Peyer's patch (tissue), 4 donors: ENCODE measurements at regions not wholly inside any gene's neighbourhood (a gene's known extent, or its start where the extent isn't known, plus 50 kb on each side); places are given as distances from the start of the nearest gene placed in this dataset.

Source experiments
- POLR2A ChIP-seq, 2 donors: fragments of 450-650 bp; IDR thresholded peaks; one replicate each; pipeline ENCODE4 v1.5.1; 2017; ENCODE audit warnings: antibody characterized with exemption in 2 of 2, mild to moderate bottlenecking in 2 of 2, moderate library complexity in 2 of 2
- TF ChIP-seq, protein P1 (sequence below), 6 experiments: fragments of 450-650 bp in 4 of 6; fragments of 200-600 bp in 2 of 6; sonication (generic) in 1 of 6; IDR thresholded peaks; one replicate each; pipeline ENCODE4 v1.5.1; 2017 to 2019; ENCODE audit warnings: antibody characterized with exemption in 6 of 6, mild to moderate bottlenecking in 3 of 6, moderate library complexity in 1 of 6

DNA sequence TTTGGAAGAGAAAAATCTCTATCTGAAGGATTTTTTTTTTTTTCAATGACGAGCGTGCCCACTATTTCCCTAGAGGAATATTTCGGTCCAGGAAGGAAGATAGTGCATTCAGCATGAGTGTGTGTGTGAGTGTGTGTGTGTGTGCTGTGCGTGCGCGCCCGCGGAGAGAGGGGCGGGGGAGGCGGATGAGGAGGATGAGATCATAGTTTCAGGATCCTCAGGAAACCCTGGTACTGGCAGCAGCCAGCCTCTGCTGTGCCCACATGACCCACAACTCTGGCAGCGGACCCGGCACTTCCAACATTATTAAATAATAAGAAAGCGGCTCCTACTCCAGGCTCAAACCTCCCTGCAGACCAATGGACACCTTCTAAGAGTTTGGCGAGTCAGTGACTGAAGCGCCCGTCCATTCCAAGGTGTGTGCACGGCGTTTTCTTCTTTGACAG lies 217.0 kb upstream of the DTNA start:
- TF ChIP-seq POLR2A (IDR thresholded peaks at IDR 0.05) = no peak
- TF ChIP-seq, protein P1, sequence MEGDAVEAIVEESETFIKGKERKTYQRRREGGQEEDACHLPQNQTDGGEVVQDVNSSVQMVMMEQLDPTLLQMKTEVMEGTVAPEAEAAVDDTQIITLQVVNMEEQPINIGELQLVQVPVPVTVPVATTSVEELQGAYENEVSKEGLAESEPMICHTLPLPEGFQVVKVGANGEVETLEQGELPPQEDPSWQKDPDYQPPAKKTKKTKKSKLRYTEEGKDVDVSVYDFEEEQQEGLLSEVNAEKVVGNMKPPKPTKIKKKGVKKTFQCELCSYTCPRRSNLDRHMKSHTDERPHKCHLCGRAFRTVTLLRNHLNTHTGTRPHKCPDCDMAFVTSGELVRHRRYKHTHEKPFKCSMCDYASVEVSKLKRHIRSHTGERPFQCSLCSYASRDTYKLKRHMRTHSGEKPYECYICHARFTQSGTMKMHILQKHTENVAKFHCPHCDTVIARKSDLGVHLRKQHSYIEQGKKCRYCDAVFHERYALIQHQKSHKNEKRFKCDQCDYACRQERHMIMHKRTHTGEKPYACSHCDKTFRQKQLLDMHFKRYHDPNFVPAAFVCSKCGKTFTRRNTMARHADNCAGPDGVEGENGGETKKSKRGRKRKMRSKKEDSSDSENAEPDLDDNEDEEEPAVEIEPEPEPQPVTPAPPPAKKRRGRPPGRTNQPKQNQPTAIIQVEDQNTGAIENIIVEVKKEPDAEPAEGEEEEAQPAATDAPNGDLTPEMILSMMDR (IDR thresholded peaks at IDR 0.05) = no peak
